GM23248 (cell line): ENCODE measurements at regions not wholly inside any gene's neighbourhood (a gene's known extent, or its start where the extent isn't known, plus 50 kb on each side); places are given as distances from the start of the nearest gene placed in this dataset.

Experiments
- EZH2 ChIP-seq: fragments of 200-600 bp; sonication (generic); IDR thresholded peaks from 2 replicates; pipeline ENCODE4 v1.6.1; 2018; ENCODE audit warnings: antibody characterized with exemption, mild to moderate bottlenecking; ENCODE audit not compliant: insufficient read depth, poor library complexity, severe bottlenecking
- EZH2phosphoT487 ChIP-seq: fragments of 200-600 bp; sonication (generic); IDR thresholded peaks from 2 replicates; pipeline ENCODE4 v1.6.1; 2018; ENCODE audit warnings: antibody characterized with exemption, moderate library complexity, mild to moderate bottlenecking, low read depth; ENCODE audit not compliant: insufficient read depth

- TF ChIP-seq EZH2 = no peak
- TF ChIP-seq EZH2phosphoT487 = no peak
Observed at GRCh38 chr18:28952339-28952738, 775.4 kb upstream of the CDH2 start.
